IMR-90 (cell line): ENCODE measurements at regions not wholly inside any gene's neighbourhood (a gene's known extent, or its start where the extent isn't known, plus 50 kb on each side); places are given as distances from the start of the nearest gene placed in this dataset.

Source experiments
- ATAC-seq: fragments of 200-7000 bp; cut with Tn5 transposase; 2 replicates; pipeline ENCODE4 v1.9.1; 2020; ENCODE audit warnings: low read depth, mild to moderate bottlenecking, moderate library complexity
- BruUV-seq: library from RNA; stranded (reverse); fragments of 400-500 nt; replicated peaks from 2 replicates; lab custom pipeline; 2021; lab: Mats Ljungman, UMichigan
- CTCF ChIA-PET: fragments of 300-600 bp; formaldehyde crosslinking; extraction: SDS; loops from one replicate; lab custom pipeline; 2021; ENCODE audit warnings: antibody characterized with exemption; lab: Yijun Ruan, JAX
- POLR2A ChIA-PET: fragments of 300-600 bp; sonication (Branson Sonifier 250); formaldehyde crosslinking; loops from one replicate; lab custom pipeline; 2022; ENCODE audit warnings: antibody characterized with exemption; ENCODE audit not compliant: unreplicated experiment; lab: Charles Lee
- DNase-seq: peaks from one replicate; pipeline ENCODE4 v3.0.0; 2013
- H2AFZ ChIP-seq: replicated peaks from 2 replicates; pipeline ENCODE3; 2013; ENCODE audit warnings: low read length, mild to moderate bottlenecking; ENCODE audit not compliant: poor library complexity
- H2AK5ac ChIP-seq: 2 replicates; pipeline ENCODE4 v1.6.1; 2013; ENCODE audit warnings: low read depth, low read length, inconsistent platforms
- H2AK9ac ChIP-seq: replicated peaks from 2 replicates; pipeline ENCODE3; 2013; ENCODE audit warnings: mild to moderate bottlenecking, low read depth, low read length, moderate library complexity; ENCODE audit not compliant: poor library complexity
- H2BK120ac ChIP-seq: 2 replicates; pipeline ENCODE4 v1.6.1; 2013; ENCODE audit warnings: low read depth, low read length, inconsistent platforms
- H2BK15ac ChIP-seq: 3 replicates; pipeline ENCODE4 v1.6.1; 2013; ENCODE audit warnings: low read depth, low read length, inconsistent platforms
- H2BK20ac ChIP-seq: 2 replicates; pipeline ENCODE4 v1.6.1; 2013; ENCODE audit warnings: low read depth, mild to moderate bottlenecking, inconsistent platforms, low read length, moderate library complexity
- H2BK5ac ChIP-seq: 2 replicates; pipeline ENCODE4 v1.6.1; 2013; ENCODE audit warnings: mild to moderate bottlenecking, low read depth, low read length, inconsistent platforms; ENCODE audit not compliant: poor library complexity, severe bottlenecking
- H3K14ac ChIP-seq: replicated peaks from 2 replicates; pipeline ENCODE4 v1.6.1; 2013; ENCODE audit warnings: low read depth, low read length, inconsistent platforms
- H3K18ac ChIP-seq: 2 replicates; pipeline ENCODE4 v1.6.1; 2013; ENCODE audit warnings: low read depth, low read length, control low read depth
- H3K23ac ChIP-seq: 2 replicates; pipeline ENCODE4 v1.6.1; 2013; ENCODE audit warnings: low read depth, low read length, inconsistent platforms
- H3K27ac ChIP-seq: 2 replicates; pipeline ENCODE4 v1.5.1; 2013; ENCODE audit warnings: mild to moderate bottlenecking, control low read depth, low read length; ENCODE audit not compliant: insufficient read depth
- H3K27me3 ChIP-seq: 2 replicates; pipeline ENCODE4 v1.6.1; 2013; ENCODE audit warnings: low read length; ENCODE audit not compliant: control insufficient read depth, insufficient read depth
- H3K36me3 ChIP-seq: 2 replicates; pipeline ENCODE4 v1.6.1; 2013; ENCODE audit warnings: low read length, mixed read lengths; ENCODE audit not compliant: control insufficient read depth, insufficient read depth
- H3K4ac ChIP-seq: 2 replicates; pipeline ENCODE4 v1.6.1; 2013; ENCODE audit warnings: low read depth, low read length, inconsistent platforms
- H3K4me1 ChIP-seq: 2 replicates; pipeline ENCODE4 v1.6.1; 2013; ENCODE audit warnings: low read length, mixed read lengths; ENCODE audit not compliant: control insufficient read depth, insufficient read depth
- H3K4me2 ChIP-seq: 2 replicates; pipeline ENCODE4 v1.6.1; 2013; ENCODE audit warnings: low read depth, mild to moderate bottlenecking, control low read depth, low read length, moderate library complexity
- H3K4me3 ChIP-seq: 2 replicates; pipeline ENCODE4 v1.5.1; 2013; ENCODE audit warnings: low read depth, mild to moderate bottlenecking, control low read depth, low read length, moderate library complexity; ENCODE audit not compliant: insufficient read depth
- H3K56ac ChIP-seq: 2 replicates; pipeline ENCODE4 v1.6.1; 2013; ENCODE audit warnings: low read length, inconsistent platforms; ENCODE audit not compliant: insufficient read depth; ENCODE audit errors: extremely low read depth
- H3K79me1 ChIP-seq, 2 experiments: 2 replicates each; pipeline ENCODE4 v1.6.1; 2013; ENCODE audit warnings: low read length in 2 of 2, inconsistent platforms in 1 of 2, low read depth in 1 of 2
- H3K9ac ChIP-seq: 2 replicates; pipeline ENCODE4 v1.6.1; 2013; ENCODE audit warnings: low read depth, low read length, control low read depth
- H3K9me1 ChIP-seq: 2 replicates; pipeline ENCODE4 v1.6.1; 2013; ENCODE audit warnings: low read length, inconsistent platforms; ENCODE audit not compliant: insufficient read depth
- H3K9me3 ChIP-seq: 2 replicates; pipeline ENCODE4 v1.6.1; 2013; ENCODE audit warnings: low read length; ENCODE audit not compliant: control insufficient read depth, insufficient read depth
- H4K20me1 ChIP-seq: 2 replicates; pipeline ENCODE4 v1.6.1; 2013; ENCODE audit warnings: low read length, inconsistent platforms; ENCODE audit not compliant: insufficient read depth
- H4K5ac ChIP-seq: 2 replicates; pipeline ENCODE4 v1.6.1; 2013; ENCODE audit warnings: mild to moderate bottlenecking, low read depth, low read length, control low read depth
- H4K8ac ChIP-seq, 2 experiments: 2 replicates each; pipeline ENCODE4 v1.6.1; 2013; ENCODE audit warnings: low read depth in 2 of 2, low read length in 2 of 2, control low read depth in 1 of 2, inconsistent platforms in 1 of 2
- H4K91ac ChIP-seq: 2 replicates; pipeline ENCODE4 v1.6.1; 2013; ENCODE audit warnings: low read depth, low read length, inconsistent platforms; ENCODE audit not compliant: insufficient read depth
- BHLHE40 ChIP-seq: fragments of 150-350 bp; IDR thresholded peaks from 2 replicates; pipeline ENCODE4 v1.6.1; 2016; ENCODE audit warnings: mild to moderate bottlenecking, low read depth, low read length
- CEBPB ChIP-seq: IDR thresholded peaks from 2 replicates; pipeline ENCODE4 v1.6.1; 2012; ENCODE audit warnings: low read depth, low read length, improper control_type of control experiment
- CTCF ChIP-seq: conservative IDR thresholded peaks from 2 replicates; pipeline ENCODE4 v1.5.1; 2012; ENCODE audit warnings: mild to moderate bottlenecking, low read depth, low read length, improper control_type of control experiment
- FOS ChIP-seq: fragments of 150-350 bp; IDR thresholded peaks from 2 replicates; pipeline ENCODE4 v1.6.1; 2016; ENCODE audit warnings: low read depth, low read length
- MAFK ChIP-seq: IDR thresholded peaks from 2 replicates; pipeline ENCODE4 v1.6.1; 2012; ENCODE audit warnings: low read depth, low read length, improper control_type of control experiment
- MXI1 ChIP-seq: IDR thresholded peaks from 2 replicates; pipeline ENCODE4 v1.6.1; 2012; ENCODE audit warnings: low read depth, mild to moderate bottlenecking, low read length, moderate library complexity, borderline replicate concordance
- RAD21 ChIP-seq: IDR thresholded peaks from 2 replicates; pipeline ENCODE4 v1.6.1; 2012; ENCODE audit warnings: low read length, improper control_type of control experiment
- RCOR1 ChIP-seq: IDR thresholded peaks from 2 replicates; pipeline ENCODE4 v1.6.1; 2012; ENCODE audit warnings: mild to moderate bottlenecking, low read length, improper control_type of control experiment; ENCODE audit not compliant: insufficient replicate concordance
- WGBS, 2 experiments: methylation state at CpG; one replicate each; pipeline versions ENCODE4 v1.1.5 to v1.1.7; 2013; ENCODE audit warnings: missing lambda C conversion rate in 2 of 2; ENCODE audit not compliant: insufficient read length in 1 of 2; ENCODE audit errors: extremely low coverage in 2 of 2; 5-methylcytosine and 5-hydroxymethylcytosine counted together
- dilution Hi-C: fragments of 300-500 bp; cut with HindIII; formaldehyde crosslinking; loops from one replicate; pipeline ENCODE4 v1.14.3; 2018; ENCODE audit warnings: low sequenced_read_pairs; ENCODE audit not compliant: unreplicated experiment
- in situ Hi-C: fragments of 300-500 bp; cut with MboI; formaldehyde crosslinking; loops from 3 replicates; pipeline ENCODE4 v1.14.3; 2019; ENCODE audit warnings: low sequenced_read_pairs, inconsistent platforms, mixed read lengths
- intact Hi-C: fragments of 100-400 bp; cut with micrococcal nuclease; formaldehyde crosslinking; loops from 2 replicates; pipeline ENCODE4 v1.10.0; 2022
- TF ChIP-seq, protein P1 (sequence below): fragments of 150-350 bp; IDR thresholded peaks from 2 replicates; pipeline ENCODE4 v1.6.1; 2017; ENCODE audit warnings: mild to moderate bottlenecking, antibody characterized with exemption, low read length, low read depth

DNA sequence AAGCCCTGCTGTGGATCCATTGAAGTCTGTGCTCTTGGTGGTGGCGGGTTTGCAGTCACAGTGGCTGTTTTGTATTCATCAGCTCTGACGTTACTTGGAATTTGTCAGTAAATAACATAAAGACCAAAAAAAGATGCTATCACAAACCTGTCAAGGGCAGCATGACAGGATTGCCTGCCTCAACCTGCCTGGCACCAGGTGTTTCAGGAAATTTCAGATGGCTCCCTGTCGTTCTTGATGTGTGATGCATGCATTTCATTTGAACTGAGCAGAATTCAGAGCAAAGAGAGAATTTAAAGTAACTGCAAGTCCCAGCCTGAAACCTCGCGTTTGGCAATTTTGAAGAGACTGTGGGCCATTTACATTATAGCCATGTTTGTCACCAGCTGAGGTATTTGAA lies 50.3 kb upstream of the EPC2 start:
- H3K36me3 ChIP-seq, result no peaks in the 10 kb centered on the region
- H3K4me3 ChIP-seq, result no peak overlapping the region
- ChIA-PET POLR2A (no interaction called here), CTCF (interaction anchor here (0.6 kb wide), 1 partner anchor 45 kb away, joined by 3 read pairs; no protein-coding TSS in a partner anchor)
- no peaks in the 10 kb centered on the region for H4K20me1 ChIP-seq
- H2AK9ac ChIP-seq, result no peak overlapping the region
- H3K79me1 ChIP-seq, result no peaks in the 10 kb centered on the region
- no peak overlapping the region for H3K9ac ChIP-seq
- H4K91ac ChIP-seq, result no peak overlapping the region
- no peak overlapping the region for H4K8ac ChIP-seq
- no peak overlapping the region for H3K56ac ChIP-seq
- no peak overlapping the region for H4K5ac ChIP-seq
- H2BK20ac ChIP-seq, result no peak overlapping the region
- H3K4ac ChIP-seq, result no peak overlapping the region
- dilution Hi-C loops, result no loop called here
- intact Hi-C loops, result no loop called here
- no peak overlapping the region for H2BK15ac ChIP-seq
- no peak overlapping the region for H3K23ac ChIP-seq
- H3K4me2 ChIP-seq, result no peak overlapping the region
- in situ Hi-C loops, result no loop called here
- no peak overlapping the region for H3K18ac ChIP-seq
- BruUV-seq, result no TSS peak
- H3K9me3 ChIP-seq, result no peaks in the 10 kb centered on the region
- H2AFZ ChIP-seq, result no peak overlapping the region
- TF ChIP-seq MAFK (no peak), BHLHE40 (no peak), RAD21 (no peak), RCOR1 (no peak), FOS (no peak), CEBPB (no peak), CTCF (no peak), MXI1 (no peak)
- TF ChIP-seq, protein P1, sequence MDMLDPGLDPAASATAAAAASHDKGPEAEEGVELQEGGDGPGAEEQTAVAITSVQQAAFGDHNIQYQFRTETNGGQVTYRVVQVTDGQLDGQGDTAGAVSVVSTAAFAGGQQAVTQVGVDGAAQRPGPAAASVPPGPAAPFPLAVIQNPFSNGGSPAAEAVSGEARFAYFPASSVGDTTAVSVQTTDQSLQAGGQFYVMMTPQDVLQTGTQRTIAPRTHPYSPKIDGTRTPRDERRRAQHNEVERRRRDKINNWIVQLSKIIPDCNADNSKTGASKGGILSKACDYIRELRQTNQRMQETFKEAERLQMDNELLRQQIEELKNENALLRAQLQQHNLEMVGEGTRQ, result no peak
- no peaks in the 10 kb centered on the region; the same call in 1 of the 2 replicates for H3K27me3 ChIP-seq
- H3K4me1 ChIP-seq, result no peaks in the 10 kb centered on the region
- H3K14ac ChIP-seq, result no peak overlapping the region
- no peak overlapping the region for H2BK5ac ChIP-seq
- no peak overlapping the region for H3K27ac ChIP-seq
- no peak overlapping the region for H2BK120ac ChIP-seq
- ATAC-seq (no peak), DNase-seq (no peak)
- no peaks in the 10 kb centered on the region for H3K9me1 ChIP-seq
- H2AK5ac ChIP-seq, result no peak overlapping the region
- 17% methylated on average over 1 of the region's 5 CpGs; no CpG with 5 or more reads in 1 of the 2 experiments for WGBS, 2 experiments
